AG10803 (cell line): ENCODE measurements at regions not wholly inside any gene's neighbourhood (a gene's known extent, or its start where the extent isn't known, plus 50 kb on each side); places are given as distances from the start of the nearest gene placed in this dataset.

Experiments used
- DNase-seq: peaks from one replicate; pipeline ENCODE4 v3.0.0; 2010; ENCODE audit warnings: low read depth
- H3K4me3 ChIP-seq: 2 replicates; pipeline ENCODE4 v1.5.1; 2011; ENCODE audit warnings: mild to moderate bottlenecking, low read length, control low read depth
- TF ChIP-seq, protein P1 (sequence below): conservative IDR thresholded peaks from 2 replicates; pipeline ENCODE4 v1.5.1; 2011; ENCODE audit warnings: mild to moderate bottlenecking, low read length, control low read depth, inconsistent platforms

DNA sequence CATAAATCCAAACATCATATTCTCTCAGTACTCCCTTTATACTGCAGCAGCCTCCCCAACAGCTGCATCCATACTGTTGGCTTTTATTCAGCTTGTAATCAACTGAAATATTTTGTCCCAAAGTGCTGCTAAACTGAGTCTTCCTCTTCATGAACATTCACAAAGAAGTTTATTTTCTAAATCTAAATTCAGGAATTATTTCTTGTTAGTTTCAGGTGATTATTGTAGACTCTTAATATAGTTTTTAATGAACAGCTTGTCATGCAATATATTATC lies 269.3 kb upstream of the UBE2E2 start:
- TF ChIP-seq, protein P1, sequence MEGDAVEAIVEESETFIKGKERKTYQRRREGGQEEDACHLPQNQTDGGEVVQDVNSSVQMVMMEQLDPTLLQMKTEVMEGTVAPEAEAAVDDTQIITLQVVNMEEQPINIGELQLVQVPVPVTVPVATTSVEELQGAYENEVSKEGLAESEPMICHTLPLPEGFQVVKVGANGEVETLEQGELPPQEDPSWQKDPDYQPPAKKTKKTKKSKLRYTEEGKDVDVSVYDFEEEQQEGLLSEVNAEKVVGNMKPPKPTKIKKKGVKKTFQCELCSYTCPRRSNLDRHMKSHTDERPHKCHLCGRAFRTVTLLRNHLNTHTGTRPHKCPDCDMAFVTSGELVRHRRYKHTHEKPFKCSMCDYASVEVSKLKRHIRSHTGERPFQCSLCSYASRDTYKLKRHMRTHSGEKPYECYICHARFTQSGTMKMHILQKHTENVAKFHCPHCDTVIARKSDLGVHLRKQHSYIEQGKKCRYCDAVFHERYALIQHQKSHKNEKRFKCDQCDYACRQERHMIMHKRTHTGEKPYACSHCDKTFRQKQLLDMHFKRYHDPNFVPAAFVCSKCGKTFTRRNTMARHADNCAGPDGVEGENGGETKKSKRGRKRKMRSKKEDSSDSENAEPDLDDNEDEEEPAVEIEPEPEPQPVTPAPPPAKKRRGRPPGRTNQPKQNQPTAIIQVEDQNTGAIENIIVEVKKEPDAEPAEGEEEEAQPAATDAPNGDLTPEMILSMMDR, result no peak
- DNase-seq, result no peak
- H3K4me3 ChIP-seq, result no peak overlapping the region

DNA sequence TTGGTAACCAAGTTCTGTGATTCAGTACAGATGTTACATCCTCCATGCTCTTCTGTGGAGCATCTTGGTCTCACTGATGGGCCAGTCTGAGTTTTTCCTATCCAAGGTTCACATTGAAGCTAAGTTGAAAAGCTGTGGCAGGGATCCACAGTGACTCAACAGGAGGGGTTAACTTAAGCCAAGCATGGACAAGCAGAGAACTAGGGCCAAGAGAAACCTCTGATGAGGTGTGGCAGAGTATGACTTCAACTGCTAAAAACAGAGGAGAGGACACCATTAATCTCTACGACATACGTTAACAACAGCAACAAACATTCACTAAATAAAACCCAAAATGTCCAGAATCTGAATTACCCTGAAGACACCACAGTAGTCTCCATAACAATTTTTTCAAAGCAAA lies 268.1 kb upstream of the UBE2E2 start:
- no peak overlapping the region for H3K4me3 ChIP-seq
- DNase-seq, result no peak
- TF ChIP-seq, protein P1, result no peak

DNA sequence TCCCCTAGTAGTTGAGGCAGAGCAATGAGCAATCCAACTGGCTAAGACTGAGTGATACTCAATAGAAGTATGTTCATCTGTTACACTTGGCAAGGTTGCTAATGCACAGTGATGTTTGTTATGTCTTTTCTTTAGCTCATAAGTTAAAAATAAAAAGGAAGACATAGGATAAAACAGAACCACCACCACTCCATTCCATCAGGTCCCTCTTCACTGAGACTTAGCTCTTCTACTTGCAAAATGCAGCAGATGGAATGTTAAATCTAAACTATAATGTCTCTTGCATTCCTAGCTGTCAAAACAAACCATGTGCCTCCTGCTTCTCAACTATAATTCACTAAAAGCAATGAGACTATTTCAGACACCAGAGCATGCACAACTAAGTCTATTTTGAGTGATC lies 265.6 kb upstream of the UBE2E2 start:
- no peak for DNase-seq
- H3K4me3 ChIP-seq, result no peak overlapping the region
- TF ChIP-seq, protein P1, result no peak

DNA sequence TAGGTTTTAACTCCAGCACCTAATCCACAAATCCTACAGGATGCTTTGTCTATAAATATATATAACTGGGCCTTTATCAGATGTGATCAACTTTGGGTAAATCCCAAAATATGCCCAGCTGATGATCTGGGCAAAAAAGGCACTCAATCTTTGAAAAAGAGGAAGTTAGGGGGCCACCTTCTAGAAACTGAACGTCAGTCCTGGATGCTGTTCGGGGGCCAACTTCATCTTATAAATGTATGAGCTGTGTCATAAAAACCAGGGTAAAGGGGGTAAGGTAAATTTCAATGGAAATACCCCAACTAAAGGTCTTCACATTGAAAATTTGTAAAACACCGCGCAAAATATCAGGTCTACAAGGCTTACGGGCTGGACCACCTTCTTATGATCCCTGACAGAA lies 264.4 kb upstream of the UBE2E2 start:
- DNase-seq, result no peak
- H3K4me3 ChIP-seq, result no peak overlapping the region
- TF ChIP-seq, protein P1, result no peak

DNA sequence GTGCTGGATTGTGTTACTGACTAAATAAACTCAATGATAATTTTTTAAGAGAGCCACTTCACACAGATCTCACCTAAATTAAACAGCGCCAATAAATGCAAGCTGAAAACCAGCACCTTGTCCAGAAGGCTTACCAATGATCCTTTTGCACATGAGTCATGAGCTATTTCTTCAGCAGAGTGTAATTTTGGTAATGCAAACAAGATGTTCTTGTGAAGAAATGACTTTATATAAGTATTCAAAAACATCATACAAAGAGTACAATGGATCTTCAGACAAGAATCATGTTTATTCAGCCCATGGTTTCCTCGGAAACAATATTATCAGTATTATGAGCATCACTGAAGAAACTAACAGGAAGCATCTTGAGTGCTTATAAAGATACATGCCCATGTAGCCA lies 263.8 kb upstream of the UBE2E2 start:
- DNase-seq, result peak; percentile 36
- TF ChIP-seq, protein P1, result no peak

DNA sequence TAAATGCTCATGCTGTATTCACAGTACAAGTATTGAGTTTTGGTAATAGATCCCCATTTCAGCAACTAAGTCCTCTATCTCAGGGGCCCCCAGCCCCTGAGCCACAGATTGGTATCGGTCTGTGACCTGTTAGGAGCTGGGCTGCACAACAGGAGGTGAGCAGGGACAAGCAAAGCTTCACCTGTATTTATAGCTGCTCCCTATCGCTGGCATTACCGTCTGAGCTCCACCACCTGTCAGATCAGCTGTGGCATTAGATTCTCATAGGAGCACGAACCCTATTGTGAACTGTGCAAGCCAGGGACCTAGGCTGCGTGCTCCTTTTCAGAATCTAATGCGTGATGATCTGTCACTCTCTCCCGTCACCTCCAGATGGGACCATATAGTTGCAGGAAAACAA lies 262.8 kb upstream of the UBE2E2 start:
- no peak for DNase-seq
- TF ChIP-seq, protein P1, result no peak
- H3K4me3 ChIP-seq, result no peak overlapping the region

More for the DNA sequence above, 263.8 kb upstream of the UBE2E2 start:
- no peak overlapping the region for H3K4me3 ChIP-seq

DNA sequence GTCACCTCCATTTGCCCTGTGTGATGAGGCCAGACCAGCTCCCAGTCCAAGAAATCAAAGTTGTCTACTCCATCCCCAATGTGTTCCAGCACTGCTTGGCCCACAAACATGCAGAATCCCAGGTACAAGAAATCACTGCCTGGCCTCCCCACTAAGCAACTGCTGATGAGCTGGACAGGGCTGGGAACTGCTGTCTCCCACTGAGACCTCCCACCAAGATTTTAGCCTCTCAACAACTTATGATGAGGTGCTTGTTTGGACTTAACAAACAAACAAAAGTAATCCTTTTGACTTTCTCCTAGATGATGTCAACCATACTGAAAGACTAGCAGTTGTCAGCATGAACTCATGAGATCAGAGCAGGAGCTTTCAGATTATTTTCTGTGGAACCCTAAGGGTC lies 260.1 kb upstream of the UBE2E2 start:
- no peak for DNase-seq
- no peak overlapping the region for H3K4me3 ChIP-seq
- TF ChIP-seq, protein P1, result no peak
